IPS DF 4.7 (cell line): ENCODE measurements at regions not wholly inside any gene's neighbourhood (a gene's known extent, or its start where the extent isn't known, plus 50 kb on each side); places are given as distances from the start of the nearest gene placed in this dataset.
"Not testable (repeated sequence)": the region's sequence is repeated elsewhere in the genome, so short reads cannot be mapped to it uniquely, and the experiment has no call there.

Experiments used
- DNase-seq: peaks from one replicate; pipeline ENCODE4 v3.0.0-alpha.2; 2013; ENCODE audit warnings: low spot score; ENCODE audit errors: extremely low read depth

GRCh38 chr3:43838009-43838758, 147.4 kb downstream of the ABHD5 start:
- DNase-seq = no peak

- no peak for DNase-seq
Observed at GRCh38 chr3:43838877-43839276, 148.1 kb downstream of the ABHD5 start.

- no peak for DNase-seq
Observed at GRCh38 chr3:43843386-43843785, 152.6 kb downstream of the ABHD5 start.

GRCh38 chr3:43844757-43845156, 154.0 kb downstream of the ABHD5 start:
- no peak for DNase-seq

- not testable (repeated sequence) for DNase-seq
Observed at GRCh38 chr3:43845553-43845952, 154.8 kb downstream of the ABHD5 start.

GRCh38 chr3:43852066-43852465, 161.3 kb downstream of the ABHD5 start:
- no peak for DNase-seq

- no peak for DNase-seq
Observed at GRCh38 chr3:43854283-43854682, 163.5 kb downstream of the ABHD5 start.

GRCh38 chr3:43854916-43855315, 164.2 kb downstream of the ABHD5 start:
- no peak for DNase-seq

GRCh38 chr3:43855674-43856299, 165.0 kb downstream of the ABHD5 start:
- DNase-seq = no peak

- no peak for DNase-seq
Observed at GRCh38 chr3:43856351-43856750, 165.6 kb downstream of the ABHD5 start.

GRCh38 chr3:43856761-43857160, 166.0 kb downstream of the ABHD5 start:
- no peak for DNase-seq

- DNase-seq = no peak
Observed at GRCh38 chr3:43857361-43858293, 166.9 kb downstream of the ABHD5 start.

- no peak for DNase-seq
Observed at GRCh38 chr3:43858294-43858701, 167.6 kb downstream of the ABHD5 start.

- no peak for DNase-seq
Observed at GRCh38 chr3:43859766-43860165, 169.0 kb downstream of the ABHD5 start.

GRCh38 chr3:43861635-43862034, 170.9 kb downstream of the ABHD5 start:
- no peak for DNase-seq

GRCh38 chr3:43862470-43862869, 171.7 kb downstream of the ABHD5 start:
- DNase-seq = no peak

- no peak for DNase-seq
Observed at GRCh38 chr3:43862992-43863805, 172.5 kb downstream of the ABHD5 start.

- no peak for DNase-seq
Observed at GRCh38 chr3:43863966-43864933, 173.5 kb downstream of the ABHD5 start.

GRCh38 chr3:43865351-43865750, 174.6 kb downstream of the ABHD5 start:
- DNase-seq = no peak
